GM12875 (cell line): ENCODE measurements at regions not wholly inside any gene's neighbourhood (a gene's known extent, or its start where the extent isn't known, plus 50 kb on each side); places are given as distances from the start of the nearest gene placed in this dataset.

Experiments
- H3K4me3 ChIP-seq: one replicate; pipeline ENCODE4 v1.5.1; 2011; ENCODE audit warnings: low read depth, low read length, control low read depth
- TF ChIP-seq, protein P1 (sequence below): IDR thresholded peaks from 2 replicates; pipeline ENCODE4 v1.5.1; 2011; ENCODE audit warnings: low read depth, mild to moderate bottlenecking, control low read depth, inconsistent platforms, low read length, moderate library complexity, borderline replicate concordance; ENCODE audit not compliant: insufficient read depth

DNA sequence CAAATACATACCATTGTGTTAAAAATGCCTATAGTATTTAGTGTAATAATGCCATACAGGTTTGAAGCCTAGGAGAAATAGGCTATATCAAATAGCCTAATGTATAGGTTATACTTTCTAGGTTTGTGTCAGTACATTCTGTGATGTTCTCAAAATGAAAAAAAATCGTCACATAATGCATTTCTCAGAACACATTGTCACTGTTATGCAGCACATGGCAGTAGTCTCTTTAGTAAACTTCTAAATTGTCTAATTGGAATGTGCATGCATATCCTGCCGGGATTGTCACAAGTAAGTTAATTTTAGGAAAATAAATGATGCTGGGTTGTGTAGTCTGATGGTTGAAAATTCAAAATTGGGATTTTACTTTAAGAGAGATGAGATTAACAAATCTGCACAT is 920.1 kb upstream of the CNTN5 start:
- no peak overlapping the region for H3K4me3 ChIP-seq
- TF ChIP-seq, protein P1, sequence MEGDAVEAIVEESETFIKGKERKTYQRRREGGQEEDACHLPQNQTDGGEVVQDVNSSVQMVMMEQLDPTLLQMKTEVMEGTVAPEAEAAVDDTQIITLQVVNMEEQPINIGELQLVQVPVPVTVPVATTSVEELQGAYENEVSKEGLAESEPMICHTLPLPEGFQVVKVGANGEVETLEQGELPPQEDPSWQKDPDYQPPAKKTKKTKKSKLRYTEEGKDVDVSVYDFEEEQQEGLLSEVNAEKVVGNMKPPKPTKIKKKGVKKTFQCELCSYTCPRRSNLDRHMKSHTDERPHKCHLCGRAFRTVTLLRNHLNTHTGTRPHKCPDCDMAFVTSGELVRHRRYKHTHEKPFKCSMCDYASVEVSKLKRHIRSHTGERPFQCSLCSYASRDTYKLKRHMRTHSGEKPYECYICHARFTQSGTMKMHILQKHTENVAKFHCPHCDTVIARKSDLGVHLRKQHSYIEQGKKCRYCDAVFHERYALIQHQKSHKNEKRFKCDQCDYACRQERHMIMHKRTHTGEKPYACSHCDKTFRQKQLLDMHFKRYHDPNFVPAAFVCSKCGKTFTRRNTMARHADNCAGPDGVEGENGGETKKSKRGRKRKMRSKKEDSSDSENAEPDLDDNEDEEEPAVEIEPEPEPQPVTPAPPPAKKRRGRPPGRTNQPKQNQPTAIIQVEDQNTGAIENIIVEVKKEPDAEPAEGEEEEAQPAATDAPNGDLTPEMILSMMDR = no peak

DNA sequence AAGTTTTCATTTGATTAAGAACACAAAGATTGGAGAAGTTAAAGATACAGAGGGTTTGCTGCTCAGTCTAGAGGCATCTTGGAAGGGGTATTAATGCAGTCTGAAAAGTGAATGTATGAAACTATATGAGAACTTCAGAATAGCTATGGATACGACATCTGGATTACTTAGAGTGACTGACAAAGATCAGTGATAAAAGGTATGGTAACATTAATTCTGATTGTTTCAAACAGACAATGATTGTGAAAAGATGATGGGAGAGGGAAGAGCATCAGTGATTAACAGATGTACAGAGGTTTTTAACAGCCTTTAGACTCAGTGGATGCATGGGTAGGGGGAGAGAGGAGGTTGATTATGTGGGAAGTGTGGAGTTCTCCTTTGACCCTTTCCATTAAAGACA is 919.4 kb upstream of the CNTN5 start:
- TF ChIP-seq, protein P1 = no peak
- H3K4me3 ChIP-seq = no peak overlapping the region

DNA sequence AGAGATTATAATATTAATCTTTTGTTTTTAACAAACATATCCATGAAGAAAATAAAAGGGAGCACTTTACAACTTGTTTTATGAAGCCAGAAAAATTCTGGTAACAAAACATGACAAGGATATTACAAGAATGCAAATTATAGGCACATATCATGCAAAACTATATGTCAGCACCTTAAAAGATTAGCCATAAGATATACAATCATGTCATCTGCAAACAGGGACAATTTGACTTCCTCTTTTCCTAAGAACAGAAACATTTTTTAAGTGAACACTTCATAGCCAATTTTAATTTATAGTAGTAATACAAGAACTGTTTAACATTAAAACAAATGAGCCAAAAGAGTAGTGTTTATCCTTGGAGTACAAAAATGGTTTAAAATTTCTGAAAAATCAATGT is 916.5 kb upstream of the CNTN5 start:
- TF ChIP-seq, protein P1 = no peak

DNA sequence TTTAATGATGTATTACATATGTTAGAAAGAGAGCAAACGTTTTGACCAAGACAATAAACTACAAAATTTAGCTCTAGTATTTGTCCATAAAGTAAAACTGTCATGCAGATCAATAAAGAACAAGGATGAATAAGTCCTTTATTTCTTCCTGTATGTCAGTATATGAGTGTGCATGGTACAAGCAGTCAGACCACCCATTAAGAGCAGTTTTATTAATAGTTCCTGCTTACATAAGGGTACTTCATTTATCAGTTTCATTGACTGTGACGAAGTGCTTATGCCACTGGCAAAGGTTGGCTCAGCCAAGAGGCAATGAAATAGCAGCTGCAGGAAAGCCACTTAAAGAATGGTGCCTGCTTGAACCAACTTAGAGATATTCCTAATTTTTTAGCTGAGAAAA is 913.0 kb upstream of the CNTN5 start:
- no peak overlapping the region for H3K4me3 ChIP-seq
- TF ChIP-seq, protein P1 = no peak

More for the DNA sequence above, 916.5 kb upstream of the CNTN5 start:
- H3K4me3 ChIP-seq = no peak overlapping the region

DNA sequence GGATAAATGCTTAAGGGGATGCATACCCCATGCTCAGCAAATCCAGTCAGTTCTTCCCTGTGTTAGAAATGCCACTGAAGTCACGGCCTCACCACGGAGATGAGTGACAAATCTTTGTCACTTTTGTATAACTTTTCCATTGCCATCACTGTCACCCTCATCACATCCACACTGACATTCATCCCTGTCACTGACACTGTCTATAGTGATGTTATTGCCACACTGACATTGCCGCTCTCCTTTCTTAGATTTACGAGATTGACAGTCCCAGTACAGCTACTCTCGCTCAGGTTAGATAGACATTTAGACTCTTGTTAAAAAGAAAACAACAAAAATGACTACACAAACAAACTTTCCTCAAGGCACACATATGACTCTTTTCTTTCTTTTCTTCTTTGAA is 910.7 kb upstream of the CNTN5 start:
- TF ChIP-seq, protein P1 = no peak
- no peak overlapping the region for H3K4me3 ChIP-seq

DNA sequence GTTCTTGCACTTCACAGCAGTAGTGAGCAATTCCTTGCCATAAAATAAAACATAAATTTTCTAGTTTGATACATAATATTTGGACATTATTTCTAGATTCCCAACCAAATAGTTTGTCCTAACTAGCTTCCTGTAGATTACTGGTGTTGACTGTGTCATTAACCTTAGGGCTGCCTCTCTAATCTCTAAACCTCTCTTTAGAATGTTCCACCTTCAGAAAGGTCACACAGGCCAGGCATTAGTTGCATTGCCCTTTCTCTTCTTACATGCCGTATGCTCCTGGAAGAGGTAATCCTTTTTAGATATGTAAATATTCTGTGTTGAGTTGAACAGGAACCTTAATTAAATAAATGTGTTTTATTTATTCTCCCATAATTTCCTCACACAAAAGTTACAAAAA is 904.9 kb upstream of the CNTN5 start:
- TF ChIP-seq, protein P1 = no peak
- no peak overlapping the region for H3K4me3 ChIP-seq

DNA sequence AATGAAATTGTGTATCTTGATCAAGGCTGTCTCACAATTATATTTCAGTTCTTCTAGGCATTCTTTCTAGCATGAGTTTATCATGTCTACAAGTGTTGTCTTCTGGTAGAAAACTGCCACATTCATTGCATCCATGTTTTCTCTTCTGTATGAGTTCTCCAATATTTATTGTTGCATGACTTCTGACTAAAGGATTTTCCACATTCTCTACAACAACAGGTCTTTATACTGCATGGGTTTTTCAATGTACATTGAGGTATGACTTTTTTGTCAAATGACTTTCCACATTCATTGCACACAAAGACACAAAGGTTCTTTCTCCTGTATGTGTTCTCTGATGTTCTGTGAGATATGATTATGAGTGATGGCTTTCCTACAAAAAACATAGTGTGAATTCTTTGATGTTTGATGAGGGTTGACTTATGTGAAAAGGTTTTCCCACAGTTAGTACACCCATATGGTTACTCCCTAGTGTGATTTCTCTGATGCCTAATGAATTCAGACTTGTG is 890.6 kb upstream of the CNTN5 start:
- H3K4me3 ChIP-seq = no peak overlapping the region
- TF ChIP-seq, protein P1 = no peak
